ENCODE measurements at regions not wholly inside any gene's neighbourhood (a gene's known extent, or its start where the extent isn't known, plus 50 kb on each side); places are given as distances from the start of the nearest gene placed in this dataset.

GRCh38 chr11:14579646-14580045 lies 59.5 kb upstream of the PSMA1 start:
- TF ChIP-seq POLR2A (IDR thresholded peaks at IDR 0.05; ENCODE audit: low read depth, low read length) (no peak), POLR2AphosphoS5 (IDR thresholded peaks at IDR 0.05; ENCODE audit: low read depth, low read length) (no peak), TAF1 (IDR thresholded peaks at IDR 0.05; ENCODE audit: borderline replicate concordance, low read depth, low read length) (no peak)

Data from GM12892 (cell line).